GM23248 (cell line): ENCODE measurements at regions not wholly inside any gene's neighbourhood (a gene's known extent, or its start where the extent isn't known, plus 50 kb on each side); places are given as distances from the start of the nearest gene placed in this dataset.

ENCODE experiments used
- EZH2 ChIP-seq: fragments of 200-600 bp; sonication (generic); IDR thresholded peaks from 2 replicates; pipeline ENCODE4 v1.6.1; 2018; ENCODE audit warnings: antibody characterized with exemption, mild to moderate bottlenecking; ENCODE audit not compliant: insufficient read depth, poor library complexity, severe bottlenecking
- EZH2phosphoT487 ChIP-seq: fragments of 200-600 bp; sonication (generic); IDR thresholded peaks from 2 replicates; pipeline ENCODE4 v1.6.1; 2018; ENCODE audit warnings: antibody characterized with exemption, moderate library complexity, mild to moderate bottlenecking, low read depth; ENCODE audit not compliant: insufficient read depth

- no peak for TF ChIP-seq EZH2
- TF ChIP-seq EZH2phosphoT487 = no peak
Measured at GRCh38 chr2:22703286-22703920, 681.6 kb upstream of the KLHL29 start.
